ENCODE measurements at regions not wholly inside any gene's neighbourhood (a gene's known extent, or its start where the extent isn't known, plus 50 kb on each side); places are given as distances from the start of the nearest gene placed in this dataset.

- intact Hi-C loops (cut with micrococcal nuclease) = no loop called here
Measured at GRCh38 chr6:54056105-54056504, 55.1 kb upstream of the MLIP start.

- intact Hi-C loops (cut with micrococcal nuclease) = no loop called here
Measured at GRCh38 chr6:54057058-54057457, 54.2 kb upstream of the MLIP start.

- intact Hi-C loops (cut with micrococcal nuclease) = no loop called here
Measured at GRCh38 chr6:54058236-54058635, 53.0 kb upstream of the MLIP start.

GRCh38 chr6:54059683-54060082 lies 51.6 kb upstream of the MLIP start:
- intact Hi-C loops (cut with micrococcal nuclease) = no loop called here

GRCh38 chr6:54060286-54060685 lies 51.0 kb upstream of the MLIP start:
- intact Hi-C loops (cut with micrococcal nuclease) = no loop called here

All from T-helper 1 cell treated with Interleukin-12 subunit alpha and Interleukin-12 subunit beta and Interleukin-4 antibody, amounts not matched to agents 30 ng/mL and 1 ng/mL, for 36 hours (primary cell).